ENCODE measurements at regions not wholly inside any gene's neighbourhood (a gene's known extent, or its start where the extent isn't known, plus 50 kb on each side); places are given as distances from the start of the nearest gene placed in this dataset.

DNA sequence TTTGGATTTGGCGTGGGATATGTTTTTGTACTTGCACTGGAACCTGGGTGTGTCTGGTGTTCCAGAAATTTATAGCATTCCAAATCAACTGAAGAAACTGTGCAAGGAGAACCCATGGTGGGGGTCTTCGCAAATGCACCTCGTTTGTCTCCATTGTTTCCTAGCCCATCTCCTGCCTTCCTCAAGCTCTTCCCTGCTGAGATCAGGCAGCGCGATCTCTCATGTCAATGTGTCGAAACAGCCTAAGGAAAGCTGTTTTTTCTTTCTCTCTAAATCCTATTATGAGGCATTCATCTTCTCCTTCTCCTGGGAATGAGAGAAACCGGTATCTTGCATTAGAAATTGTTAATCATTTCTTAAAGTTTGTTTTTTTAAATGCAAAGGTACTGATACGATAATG lies 131.0 kb downstream of the KLF5 start:
- Histone ChIP-seq H3K79me2 (ENCODE audit: insufficient read depth, low read length) (no peaks in the 10 kb centered on the region), H4K20me1 (ENCODE audit: insufficient read depth, low read length) (no peaks in the 10 kb centered on the region), H3K27me3 (ENCODE audit: insufficient read depth, low read length) (no peaks in the 10 kb centered on the region), H3K27ac (ENCODE audit: low read depth, low read length) (no peak overlapping the region), H3K4me3 (ENCODE audit: insufficient read depth, low read depth, low read length) (no peak overlapping the region), H3K36me3 (ENCODE audit: insufficient read depth, low read length) (no peaks in the 10 kb centered on the region), H3K4me1 (ENCODE audit: insufficient read depth, low read length) (peaks cover 7% of the 10 kb centered on the region), H2AFZ (ENCODE audit: low read depth, low read length) (no peak overlapping the region), H3K4me2 (ENCODE audit: low read length) (peak overlapping the region; percentile 60), H3K9ac (ENCODE audit: low read length) (no peak overlapping the region), H3K9me3 (ENCODE audit: insufficient read depth, low read depth, low read length) (no peaks in the 10 kb centered on the region)
- DNase-seq (ENCODE audit: low read depth) (no peak), FAIRE-seq (no peak)
- H3K27me3 Mint-ChIP-seq (ENCODE audit: low read depth, unreplicated experiment): peaks cover 3% of the 10 kb centered on the region
- no peaks in the 10 kb centered on the region for H3K9me3 Mint-ChIP-seq (ENCODE audit: unreplicated experiment)
- no peaks in the 10 kb centered on the region for H3K4me1 Mint-ChIP-seq (ENCODE audit: low read depth, unreplicated experiment)
- TF ChIP-seq, protein P1, sequence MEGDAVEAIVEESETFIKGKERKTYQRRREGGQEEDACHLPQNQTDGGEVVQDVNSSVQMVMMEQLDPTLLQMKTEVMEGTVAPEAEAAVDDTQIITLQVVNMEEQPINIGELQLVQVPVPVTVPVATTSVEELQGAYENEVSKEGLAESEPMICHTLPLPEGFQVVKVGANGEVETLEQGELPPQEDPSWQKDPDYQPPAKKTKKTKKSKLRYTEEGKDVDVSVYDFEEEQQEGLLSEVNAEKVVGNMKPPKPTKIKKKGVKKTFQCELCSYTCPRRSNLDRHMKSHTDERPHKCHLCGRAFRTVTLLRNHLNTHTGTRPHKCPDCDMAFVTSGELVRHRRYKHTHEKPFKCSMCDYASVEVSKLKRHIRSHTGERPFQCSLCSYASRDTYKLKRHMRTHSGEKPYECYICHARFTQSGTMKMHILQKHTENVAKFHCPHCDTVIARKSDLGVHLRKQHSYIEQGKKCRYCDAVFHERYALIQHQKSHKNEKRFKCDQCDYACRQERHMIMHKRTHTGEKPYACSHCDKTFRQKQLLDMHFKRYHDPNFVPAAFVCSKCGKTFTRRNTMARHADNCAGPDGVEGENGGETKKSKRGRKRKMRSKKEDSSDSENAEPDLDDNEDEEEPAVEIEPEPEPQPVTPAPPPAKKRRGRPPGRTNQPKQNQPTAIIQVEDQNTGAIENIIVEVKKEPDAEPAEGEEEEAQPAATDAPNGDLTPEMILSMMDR (IDR thresholded peaks at IDR 0.05; ENCODE audit: insufficient read depth, low read depth, low read length): no peak
- TF ChIP-seq EZH2 (IDR thresholded peaks at IDR 0.05; ENCODE audit: insufficient read depth, low read length): no peak
- H3K36me3 Mint-ChIP-seq (ENCODE audit: low read depth, unreplicated experiment): no peaks in the 10 kb centered on the region
- H3K4me3 Mint-ChIP-seq (ENCODE audit: unreplicated experiment): no peak overlapping the region
- H3K27ac Mint-ChIP-seq (ENCODE audit: unreplicated experiment): no peak overlapping the region

DNA sequence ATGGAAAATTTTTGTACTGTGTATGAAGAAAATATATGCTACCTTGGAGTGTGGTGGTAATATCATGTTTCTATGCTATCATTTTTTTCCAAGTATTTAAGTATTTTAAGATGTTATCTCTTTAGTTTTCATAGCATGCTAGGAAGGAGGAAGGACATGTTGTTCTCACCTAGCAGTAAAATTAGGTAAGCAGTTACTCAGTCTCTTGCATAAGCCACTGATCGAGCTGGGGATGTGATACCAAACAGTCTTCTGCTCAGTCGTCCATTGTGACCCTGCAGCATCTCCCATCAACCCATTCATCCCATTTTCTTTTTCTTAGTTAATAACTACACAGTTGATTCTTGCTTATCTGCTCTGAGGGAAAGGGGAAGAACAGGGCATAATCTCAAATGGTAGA lies 130.6 kb downstream of the KLF5 start:
- FAIRE-seq (no peak), DNase-seq (ENCODE audit: low read depth) (no peak)
- Histone ChIP-seq H3K9ac (ENCODE audit: low read length) (no peak overlapping the region), H3K36me3 (ENCODE audit: insufficient read depth, low read length) (no peaks in the 10 kb centered on the region), H3K4me3 (ENCODE audit: insufficient read depth, low read depth, low read length) (no peak overlapping the region), H2AFZ (ENCODE audit: low read depth, low read length) (no peak overlapping the region), H3K79me2 (ENCODE audit: insufficient read depth, low read length) (no peaks in the 10 kb centered on the region), H3K27me3 (ENCODE audit: insufficient read depth, low read length) (no peaks in the 10 kb centered on the region), H3K27ac (ENCODE audit: low read depth, low read length) (no peak overlapping the region), H3K4me1 (ENCODE audit: insufficient read depth, low read length) (peaks cover 7% of the 10 kb centered on the region), H3K4me2 (ENCODE audit: low read length) (no peak overlapping the region), H4K20me1 (ENCODE audit: insufficient read depth, low read length) (no peaks in the 10 kb centered on the region), H3K9me3 (ENCODE audit: insufficient read depth, low read depth, low read length) (no peaks in the 10 kb centered on the region)
- Mint-ChIP-seq H3K36me3 (ENCODE audit: low read depth, unreplicated experiment) (no peaks in the 10 kb centered on the region), H3K27ac (ENCODE audit: unreplicated experiment) (no peak overlapping the region), H3K4me1 (ENCODE audit: low read depth, unreplicated experiment) (no peaks in the 10 kb centered on the region), H3K27me3 (ENCODE audit: low read depth, unreplicated experiment) (peaks cover 3% of the 10 kb centered on the region), H3K9me3 (ENCODE audit: unreplicated experiment) (no peaks in the 10 kb centered on the region), H3K4me3 (ENCODE audit: unreplicated experiment) (no peak overlapping the region)
- TF ChIP-seq, protein P1 (IDR thresholded peaks at IDR 0.05; ENCODE audit: insufficient read depth, low read depth, low read length): no peak
- no peak for TF ChIP-seq EZH2 (IDR thresholded peaks at IDR 0.05; ENCODE audit: insufficient read depth, low read length)

DNA sequence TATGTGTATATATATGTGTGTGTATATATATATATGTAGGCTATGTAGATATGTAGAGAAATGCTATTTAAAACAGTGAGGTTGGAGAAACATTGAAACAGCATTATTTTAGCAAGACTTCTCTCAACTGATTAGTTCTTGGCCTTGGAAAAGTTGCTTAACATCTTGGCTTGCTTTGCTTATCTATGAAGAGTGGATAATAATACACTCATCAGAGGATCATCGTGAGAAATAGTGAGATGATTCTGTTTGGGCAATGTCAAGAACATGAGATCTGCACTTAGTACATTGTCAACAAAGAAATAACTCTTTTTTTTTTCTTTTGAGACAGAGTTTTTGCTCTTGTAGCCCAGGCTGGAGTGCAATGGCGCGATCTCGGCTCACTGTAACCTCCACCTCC lies 128.3 kb downstream of the KLF5 start:
- DNase-seq (ENCODE audit: low read depth): no peak
- TF ChIP-seq, protein P1 (IDR thresholded peaks at IDR 0.05; ENCODE audit: insufficient read depth, low read depth, low read length): no peak
- TF ChIP-seq EZH2 (IDR thresholded peaks at IDR 0.05; ENCODE audit: insufficient read depth, low read length): no peak
- no peak overlapping the region for H2AFZ ChIP-seq (ENCODE audit: low read depth, low read length)
- no peaks in the 10 kb centered on the region for H3K9me3 Mint-ChIP-seq (ENCODE audit: unreplicated experiment)
- H3K27ac Mint-ChIP-seq (ENCODE audit: unreplicated experiment): no peak overlapping the region
- H3K36me3 ChIP-seq (ENCODE audit: insufficient read depth, low read length): no peaks in the 10 kb centered on the region
- no peak overlapping the region for H3K4me3 ChIP-seq (ENCODE audit: insufficient read depth, low read depth, low read length)
- H3K4me3 Mint-ChIP-seq (ENCODE audit: unreplicated experiment): no peak overlapping the region
- no peaks in the 10 kb centered on the region for H3K9me3 ChIP-seq (ENCODE audit: insufficient read depth, low read depth, low read length)
- FAIRE-seq: no peak
- H3K4me2 ChIP-seq (ENCODE audit: low read length): no peak overlapping the region
- H3K36me3 Mint-ChIP-seq (ENCODE audit: low read depth, unreplicated experiment): no peaks in the 10 kb centered on the region
- no peak overlapping the region for H3K27ac ChIP-seq (ENCODE audit: low read depth, low read length)
- H3K4me1 Mint-ChIP-seq (ENCODE audit: low read depth, unreplicated experiment): no peaks in the 10 kb centered on the region
- H3K27me3 ChIP-seq (ENCODE audit: insufficient read depth, low read length): no peaks in the 10 kb centered on the region
- peaks cover 7% of the 10 kb centered on the region for H3K4me1 ChIP-seq (ENCODE audit: insufficient read depth, low read length)
- no peaks in the 10 kb centered on the region for H3K79me2 ChIP-seq (ENCODE audit: insufficient read depth, low read length)
- H3K9ac ChIP-seq (ENCODE audit: low read length): no peak overlapping the region
- no peaks in the 10 kb centered on the region for H4K20me1 ChIP-seq (ENCODE audit: insufficient read depth, low read length)
- peaks cover 3% of the 10 kb centered on the region for H3K27me3 Mint-ChIP-seq (ENCODE audit: low read depth, unreplicated experiment)
